ENCODE measurements at regions not wholly inside any gene's neighbourhood (a gene's known extent, or its start where the extent isn't known, plus 50 kb on each side); places are given as distances from the start of the nearest gene placed in this dataset.

DNA sequence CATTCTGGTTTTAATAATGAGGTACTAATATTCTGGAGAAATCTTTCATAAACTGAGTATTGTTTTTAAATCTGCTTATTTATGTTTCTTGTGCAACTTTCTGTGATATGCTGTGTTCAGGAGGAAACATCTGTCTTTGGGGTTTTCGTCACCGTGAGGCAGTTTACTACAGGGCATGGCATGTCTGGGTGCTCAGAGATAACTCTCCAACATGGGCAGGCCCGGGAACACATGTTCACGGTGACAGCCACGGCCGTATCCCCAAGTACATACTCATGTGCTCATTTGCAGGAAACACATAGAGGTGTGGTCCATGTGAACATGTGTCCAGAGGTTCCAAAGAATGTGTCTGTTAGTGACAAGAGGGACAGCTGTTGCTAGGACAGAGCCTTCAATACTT lies 62.1 kb upstream of the CNKSR3 start:
- no peaks in the 10 kb centered on the region for H3K4me1 ChIP-seq (ENCODE audit: insufficient read depth, low read length, poor library complexity, severe bottlenecking)
- no peak overlapping the region for H3K4me2 ChIP-seq (ENCODE audit: low read depth, low read length, poor library complexity, severe bottlenecking)
- no peak overlapping the region for H3K9ac ChIP-seq (ENCODE audit: low read depth, low read length, poor library complexity, severe bottlenecking)
- H3K4me3 ChIP-seq (ENCODE audit: low read length, poor library complexity, severe bottlenecking), result no peak overlapping the region
- no peaks in the 10 kb centered on the region for H3K9me2 ChIP-seq (replicated peaks; ENCODE audit: low read depth, low read length)
- no peaks in the 10 kb centered on the region for H4K20me1 ChIP-seq (ENCODE audit: insufficient read depth, low read length, poor library complexity, severe bottlenecking)
- no peak overlapping the region for H2AFZ ChIP-seq (ENCODE audit: low read length)
- H3K79me2 ChIP-seq (ENCODE audit: insufficient read depth, low read length), result no peaks in the 10 kb centered on the region
- H3K36me3 ChIP-seq (ENCODE audit: insufficient read depth, low read length), result no peaks in the 10 kb centered on the region
- no peaks in the 10 kb centered on the region for H3K9me3 ChIP-seq (ENCODE audit: insufficient read depth, low read depth, low read length)
- no peaks in the 10 kb centered on the region for H3K27me3 ChIP-seq (ENCODE audit: insufficient read depth, low read length, poor library complexity, severe bottlenecking)
- no peaks in the 10 kb centered on the region for H3F3A ChIP-seq (ENCODE audit: low read depth)
- TF ChIP-seq, protein P1, sequence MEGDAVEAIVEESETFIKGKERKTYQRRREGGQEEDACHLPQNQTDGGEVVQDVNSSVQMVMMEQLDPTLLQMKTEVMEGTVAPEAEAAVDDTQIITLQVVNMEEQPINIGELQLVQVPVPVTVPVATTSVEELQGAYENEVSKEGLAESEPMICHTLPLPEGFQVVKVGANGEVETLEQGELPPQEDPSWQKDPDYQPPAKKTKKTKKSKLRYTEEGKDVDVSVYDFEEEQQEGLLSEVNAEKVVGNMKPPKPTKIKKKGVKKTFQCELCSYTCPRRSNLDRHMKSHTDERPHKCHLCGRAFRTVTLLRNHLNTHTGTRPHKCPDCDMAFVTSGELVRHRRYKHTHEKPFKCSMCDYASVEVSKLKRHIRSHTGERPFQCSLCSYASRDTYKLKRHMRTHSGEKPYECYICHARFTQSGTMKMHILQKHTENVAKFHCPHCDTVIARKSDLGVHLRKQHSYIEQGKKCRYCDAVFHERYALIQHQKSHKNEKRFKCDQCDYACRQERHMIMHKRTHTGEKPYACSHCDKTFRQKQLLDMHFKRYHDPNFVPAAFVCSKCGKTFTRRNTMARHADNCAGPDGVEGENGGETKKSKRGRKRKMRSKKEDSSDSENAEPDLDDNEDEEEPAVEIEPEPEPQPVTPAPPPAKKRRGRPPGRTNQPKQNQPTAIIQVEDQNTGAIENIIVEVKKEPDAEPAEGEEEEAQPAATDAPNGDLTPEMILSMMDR (conservative IDR thresholded peaks at IDR 0.05; ENCODE audit: low read length), result no peak
- no peak for TF ChIP-seq EZH2phosphoT487 (IDR thresholded peaks at IDR 0.05; ENCODE audit: borderline replicate concordance)

DNA sequence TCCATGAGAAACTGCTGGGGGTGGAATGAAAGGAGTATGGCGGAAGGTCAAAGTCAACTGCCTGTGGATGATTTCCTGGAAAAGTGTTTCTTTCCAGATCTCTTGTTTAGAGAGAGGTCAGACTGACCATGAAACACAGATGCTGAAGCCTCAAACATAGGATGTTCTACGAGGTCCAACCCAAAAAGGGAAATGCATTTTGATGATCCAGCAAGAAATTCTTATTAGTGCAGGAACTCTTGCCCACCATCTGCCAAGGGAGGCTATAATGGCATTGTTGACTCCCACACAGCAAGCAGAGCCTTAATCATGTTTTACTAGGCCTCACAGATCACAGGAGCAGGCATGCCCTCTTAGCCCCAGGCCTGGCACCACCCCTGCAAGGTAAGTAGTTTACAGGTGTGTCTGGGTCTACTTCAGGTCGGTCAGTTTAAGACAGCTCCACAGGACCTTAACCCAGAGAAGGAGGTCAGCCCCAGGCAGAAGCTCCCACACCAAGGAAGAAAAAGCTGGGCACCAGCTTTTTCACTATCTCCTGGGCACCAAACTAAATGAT lies 67.6 kb upstream of the CNKSR3 start:
- H3K36me3 ChIP-seq (ENCODE audit: insufficient read depth, low read length), result no peaks in the 10 kb centered on the region
- no peaks in the 10 kb centered on the region for H3K27me3 ChIP-seq (ENCODE audit: insufficient read depth, low read length, poor library complexity, severe bottlenecking)
- H3K79me2 ChIP-seq (ENCODE audit: insufficient read depth, low read length), result no peaks in the 10 kb centered on the region
- H3F3A ChIP-seq (ENCODE audit: low read depth), result no peaks in the 10 kb centered on the region
- no peaks in the 10 kb centered on the region for H3K9me2 ChIP-seq (replicated peaks; ENCODE audit: low read depth, low read length)
- no peak overlapping the region for H3K4me3 ChIP-seq (ENCODE audit: low read length, poor library complexity, severe bottlenecking)
- no peaks in the 10 kb centered on the region for H3K9me3 ChIP-seq (ENCODE audit: insufficient read depth, low read depth, low read length)
- H3K4me1 ChIP-seq (ENCODE audit: insufficient read depth, low read length, poor library complexity, severe bottlenecking), result peaks cover 12% of the 10 kb centered on the region
- H4K20me1 ChIP-seq (ENCODE audit: insufficient read depth, low read length, poor library complexity, severe bottlenecking), result no peaks in the 10 kb centered on the region
- TF ChIP-seq, protein P1 (conservative IDR thresholded peaks at IDR 0.05; ENCODE audit: low read length), result no peak
- no peak for TF ChIP-seq EZH2phosphoT487 (IDR thresholded peaks at IDR 0.05; ENCODE audit: borderline replicate concordance)
- H2AFZ ChIP-seq (ENCODE audit: low read length), result no peak overlapping the region
- no peak overlapping the region for H3K9ac ChIP-seq (ENCODE audit: low read depth, low read length, poor library complexity, severe bottlenecking)
- no peak overlapping the region for H3K4me2 ChIP-seq (ENCODE audit: low read depth, low read length, poor library complexity, severe bottlenecking)

DNA sequence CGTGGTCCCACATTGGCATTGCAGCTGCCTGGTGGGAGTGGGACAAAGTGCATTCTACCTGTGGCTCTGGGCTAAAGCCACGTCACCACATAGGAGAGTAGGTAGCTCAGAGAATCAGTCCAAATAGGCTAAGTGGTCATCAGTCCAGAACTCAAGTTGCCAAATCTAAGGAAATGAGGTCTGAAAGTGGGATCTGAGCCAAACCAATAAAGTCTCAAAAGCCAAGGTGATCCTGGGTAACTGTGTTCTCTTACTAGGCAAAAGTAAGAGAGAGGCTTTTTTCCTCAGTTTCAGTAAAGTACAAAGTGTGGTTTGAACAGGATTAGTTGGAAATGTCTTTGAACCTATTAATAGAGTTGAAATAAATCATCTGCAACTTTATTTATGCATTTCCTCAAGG lies 68.6 kb upstream of the CNKSR3 start:
- Histone ChIP-seq H3K9me3 (ENCODE audit: insufficient read depth, low read depth, low read length) (no peaks in the 10 kb centered on the region), H3K4me1 (ENCODE audit: insufficient read depth, low read length, poor library complexity, severe bottlenecking) (peaks cover 12% of the 10 kb centered on the region), H3K79me2 (ENCODE audit: insufficient read depth, low read length) (no peaks in the 10 kb centered on the region), H3K27me3 (ENCODE audit: insufficient read depth, low read length, poor library complexity, severe bottlenecking) (no peaks in the 10 kb centered on the region), H2AFZ (ENCODE audit: low read length) (no peak overlapping the region), H3K9ac (ENCODE audit: low read depth, low read length, poor library complexity, severe bottlenecking) (no peak overlapping the region), H3K4me3 (ENCODE audit: low read length, poor library complexity, severe bottlenecking) (no peak overlapping the region), H3K4me2 (ENCODE audit: low read depth, low read length, poor library complexity, severe bottlenecking) (no peak overlapping the region), H3K36me3 (ENCODE audit: insufficient read depth, low read length) (no peaks in the 10 kb centered on the region), H4K20me1 (ENCODE audit: insufficient read depth, low read length, poor library complexity, severe bottlenecking) (no peaks in the 10 kb centered on the region), H3F3A (ENCODE audit: low read depth) (no peaks in the 10 kb centered on the region), H3K9me2 (replicated peaks; ENCODE audit: low read depth, low read length) (no peaks in the 10 kb centered on the region)
- TF ChIP-seq EZH2phosphoT487 (IDR thresholded peaks at IDR 0.05; ENCODE audit: borderline replicate concordance), result no peak
- TF ChIP-seq, protein P1 (conservative IDR thresholded peaks at IDR 0.05; ENCODE audit: low read length), result no peak
